ENCODE measurements at regions not wholly inside any gene's neighbourhood (a gene's known extent, or its start where the extent isn't known, plus 50 kb on each side); places are given as distances from the start of the nearest gene placed in this dataset.

- H3K9me3 ChIP-seq = peaks cover 0 to 3% (median 0%) of the 10 kb centered on the region in 11 donors
- H3K27me3 ChIP-seq = no peaks in the 10 kb centered on the region
- 46 to 53% methylated on average over 2 of the region's 2 CpGs for WGBS, 2 donors
- H3K4me1 ChIP-seq = no peaks in the 10 kb centered on the region
- no peak overlapping the region for H3K4me3 ChIP-seq
- H3K36me3 ChIP-seq = no peaks in the 10 kb centered on the region
- H3K27ac ChIP-seq = no peak overlapping the region
- ATAC-seq (no peak), DNase-seq (no peak)
- TF ChIP-seq, protein P1, sequence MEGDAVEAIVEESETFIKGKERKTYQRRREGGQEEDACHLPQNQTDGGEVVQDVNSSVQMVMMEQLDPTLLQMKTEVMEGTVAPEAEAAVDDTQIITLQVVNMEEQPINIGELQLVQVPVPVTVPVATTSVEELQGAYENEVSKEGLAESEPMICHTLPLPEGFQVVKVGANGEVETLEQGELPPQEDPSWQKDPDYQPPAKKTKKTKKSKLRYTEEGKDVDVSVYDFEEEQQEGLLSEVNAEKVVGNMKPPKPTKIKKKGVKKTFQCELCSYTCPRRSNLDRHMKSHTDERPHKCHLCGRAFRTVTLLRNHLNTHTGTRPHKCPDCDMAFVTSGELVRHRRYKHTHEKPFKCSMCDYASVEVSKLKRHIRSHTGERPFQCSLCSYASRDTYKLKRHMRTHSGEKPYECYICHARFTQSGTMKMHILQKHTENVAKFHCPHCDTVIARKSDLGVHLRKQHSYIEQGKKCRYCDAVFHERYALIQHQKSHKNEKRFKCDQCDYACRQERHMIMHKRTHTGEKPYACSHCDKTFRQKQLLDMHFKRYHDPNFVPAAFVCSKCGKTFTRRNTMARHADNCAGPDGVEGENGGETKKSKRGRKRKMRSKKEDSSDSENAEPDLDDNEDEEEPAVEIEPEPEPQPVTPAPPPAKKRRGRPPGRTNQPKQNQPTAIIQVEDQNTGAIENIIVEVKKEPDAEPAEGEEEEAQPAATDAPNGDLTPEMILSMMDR (IDR thresholded peaks at IDR 0.05) = no peak
- intact Hi-C loops (cut with DNase I) = no loop called here
Observed at GRCh38 chr13:47399599-47399998, 502.7 kb upstream of the HTR2A start.

DNA sequence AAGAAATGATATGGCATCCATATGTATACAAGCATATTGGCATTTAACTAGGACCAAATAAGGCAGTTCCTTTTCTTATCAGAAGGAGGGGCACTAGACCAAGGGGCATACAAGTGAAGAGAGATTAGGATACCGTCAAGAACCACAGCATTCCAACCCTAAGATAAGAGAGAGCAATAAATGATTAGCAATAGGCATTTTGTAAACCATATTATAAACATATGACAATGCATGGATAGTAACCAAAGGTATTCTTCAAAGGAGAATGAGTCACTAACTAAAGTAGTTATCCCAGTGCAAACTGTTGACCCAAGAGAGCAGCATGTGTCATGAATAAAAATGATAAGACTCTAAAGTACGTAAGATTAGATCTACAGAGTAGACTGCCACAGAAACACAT is 500.9 kb upstream of the HTR2A start:
- ATAC-seq (no peak), DNase-seq (no peak)
- 20 to 22% methylated on average over 2 of the region's 2 CpGs for WGBS, 2 donors
- Histone ChIP-seq H3K27ac (no peak overlapping the region), H3K36me3 (no peaks in the 10 kb centered on the region), H3K4me1 (no peaks in the 10 kb centered on the region), H3K9me3 (peaks cover 0 to 3% (median 0%) of the 10 kb centered on the region in 11 donors), H3K4me3 (no peak overlapping the region), H3K27me3 (no peaks in the 10 kb centered on the region)
- intact Hi-C loops (cut with DNase I) = no loop called here
- TF ChIP-seq, protein P1 (IDR thresholded peaks at IDR 0.05) = no peak

DNA sequence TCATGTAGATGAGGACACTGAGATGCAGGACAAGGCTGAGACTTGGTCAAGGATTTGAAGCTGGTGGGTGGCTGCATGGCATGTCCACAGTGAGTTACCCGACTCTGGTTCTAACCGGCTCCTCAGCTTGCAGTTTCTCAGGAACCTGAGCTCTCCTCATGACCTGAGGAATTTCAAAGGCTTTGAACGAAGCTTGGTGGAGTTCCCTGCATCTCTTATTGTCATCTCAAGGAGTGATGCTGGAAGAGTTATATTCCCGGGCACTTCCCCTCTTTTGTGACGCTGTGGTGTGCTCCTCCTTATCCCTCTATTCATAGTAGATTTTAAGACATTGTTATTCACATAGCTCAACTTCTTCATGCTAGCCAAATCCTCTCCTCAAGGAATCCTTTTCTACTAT is 500.1 kb upstream of the HTR2A start:
- 63 to 69% methylated on average over 5 of the region's 5 CpGs for WGBS, 2 donors
- intact Hi-C loops (cut with DNase I) = no loop called here
- Histone ChIP-seq H3K36me3 (no peaks in the 10 kb centered on the region), H3K9me3 (peaks cover 0 to 7% (median 0%) of the 10 kb centered on the region in 11 donors), H3K4me3 (no peak overlapping the region), H3K27ac (no peak overlapping the region), H3K27me3 (no peaks in the 10 kb centered on the region), H3K4me1 (no peaks in the 10 kb centered on the region)
- ATAC-seq (no peak), DNase-seq (no peak)
- TF ChIP-seq, protein P1 (IDR thresholded peaks at IDR 0.05) = no peak

GRCh38 chr13:47374741-47375140 is 477.9 kb upstream of the HTR2A start:
- Histone ChIP-seq H3K27ac (no peak overlapping the region), H3K36me3 (no peaks in the 10 kb centered on the region), H3K4me3 (no peak overlapping the region), H3K27me3 (no peaks in the 10 kb centered on the region), H3K4me1 (no peaks in the 10 kb centered on the region), H3K9me3 (peaks cover 0 to 32% (median 5%) of the 10 kb centered on the region in 11 donors)
- no peak for ATAC-seq
- intact Hi-C loops (cut with DNase I) = no loop called here
- 54 to 72% methylated on average over 1 of the region's 1 CpG for WGBS, 2 donors
- DNase-seq = no peak
- TF ChIP-seq, protein P1 (IDR thresholded peaks at IDR 0.05) = no peak
